ENCODE measurements at regions not wholly inside any gene's neighbourhood (a gene's known extent, or its start where the extent isn't known, plus 50 kb on each side); places are given as distances from the start of the nearest gene placed in this dataset.

- TF ChIP-seq CTCF (conservative IDR thresholded peaks at IDR 0.05): no peak
- no peak for TF ChIP-seq ZFX (IDR thresholded peaks at IDR 0.05)
Observed at GRCh38 chr4:38482696-38483095, 181.3 kb upstream of the KLF3 start.

All from C4-2B (cell line).